AG08396 (cell line): ENCODE measurements at regions not wholly inside any gene's neighbourhood (a gene's known extent, or its start where the extent isn't known, plus 50 kb on each side); places are given as distances from the start of the nearest gene placed in this dataset.
A peak's percentile ranks its signal among the peaks of the same experiment; 100 is the strongest.

Experiments used
- DNase-seq: peaks from one replicate; pipeline ENCODE4 v3.0.0; 2012; ENCODE audit warnings: low spot score, mixed read lengths

DNA sequence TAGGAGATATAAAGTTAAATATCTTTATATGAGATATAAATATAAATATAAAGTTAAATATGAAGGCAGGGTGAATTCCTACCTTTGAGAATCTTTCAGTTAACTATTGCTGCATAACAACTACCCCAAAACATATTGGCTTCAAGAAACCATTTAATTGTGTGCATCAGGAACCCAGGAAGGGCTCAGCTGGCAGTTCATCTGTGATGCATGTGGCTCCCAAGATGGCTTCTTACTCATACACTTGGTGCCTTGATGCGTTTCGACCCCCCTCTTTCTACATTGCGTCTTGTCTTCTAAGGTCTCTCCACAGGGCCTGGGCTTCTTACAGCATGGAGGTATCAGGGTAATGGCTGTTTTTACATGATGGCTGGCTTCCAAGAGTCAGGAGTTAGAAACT, 253.9 kb upstream of the CRY1 start:
- DNase-seq: no peak

- peak; percentile 53 for DNase-seq
These were observed 255.8 kb upstream of the CRY1 start for GRCh38 chr12:107349008-107349747.

- no peak for DNase-seq
These were observed 256.5 kb upstream of the CRY1 start for GRCh38 chr12:107349839-107350238.

DNA sequence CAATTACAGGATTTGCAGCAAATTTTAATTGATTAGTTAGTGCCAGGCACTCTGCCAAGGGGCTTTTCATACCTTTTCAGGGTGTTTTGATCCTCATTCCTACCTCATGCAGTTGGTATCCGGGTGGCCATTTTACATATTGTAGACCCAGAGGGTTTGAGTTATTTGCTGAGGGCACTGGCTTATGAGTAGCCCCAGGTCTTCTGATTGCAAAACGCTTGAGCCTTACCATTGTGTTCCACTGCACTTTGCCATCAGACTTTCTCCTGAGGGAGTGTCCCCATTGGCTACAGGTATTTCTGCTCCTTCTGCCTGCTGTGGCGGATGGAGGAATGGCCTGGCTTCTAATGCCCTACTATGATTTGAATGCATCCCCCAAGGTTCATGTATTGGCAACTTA, 257.8 kb upstream of the CRY1 start:
- DNase-seq: no peak

DNA sequence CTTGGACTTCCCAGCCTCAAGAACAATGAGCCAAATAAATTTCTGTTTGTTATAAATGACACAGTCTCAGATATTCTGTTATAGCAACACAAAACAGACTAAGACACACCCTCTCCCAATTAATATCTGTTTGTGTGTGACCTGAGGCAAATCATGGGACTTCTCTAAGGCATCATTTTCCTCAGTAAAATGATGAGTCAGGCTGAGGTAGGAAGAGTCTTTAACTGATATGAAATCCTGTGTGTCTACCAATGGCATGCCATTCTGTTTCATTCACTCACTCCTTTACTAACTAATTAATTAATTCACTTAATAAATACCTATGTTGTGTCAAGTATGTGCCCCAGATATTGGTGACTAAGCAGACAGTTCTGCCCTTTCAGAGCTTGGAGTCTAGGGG, 258.4 kb upstream of the CRY1 start:
- DNase-seq: no peak

GRCh38 chr12:107352347-107353081, 259.2 kb upstream of the CRY1 start:
- no peak for DNase-seq

- no peak for DNase-seq
These were observed 260.0 kb upstream of the CRY1 start for GRCh38 chr12:107353312-107353711.

GRCh38 chr12:107355004-107355565, 261.7 kb upstream of the CRY1 start:
- DNase-seq: no peak

DNA sequence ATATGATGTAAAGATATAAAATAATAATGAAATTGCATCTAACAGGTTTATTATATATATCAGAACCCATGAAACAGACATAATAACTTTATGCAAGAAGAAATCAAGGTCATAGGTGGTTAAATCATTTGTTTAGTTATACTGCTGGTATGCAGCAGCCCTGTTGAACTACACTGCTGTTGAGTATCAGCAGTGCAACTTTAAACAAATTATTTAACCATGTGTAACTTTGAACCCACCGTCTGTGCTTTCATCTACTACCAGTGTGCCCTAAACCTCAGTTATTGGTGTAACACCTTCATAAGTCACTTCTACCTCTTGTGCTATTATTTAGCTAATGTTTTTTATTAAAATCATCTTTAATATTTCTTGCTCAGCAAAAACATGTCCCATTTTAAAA, 262.3 kb upstream of the CRY1 start:
- DNase-seq: no peak

DNA sequence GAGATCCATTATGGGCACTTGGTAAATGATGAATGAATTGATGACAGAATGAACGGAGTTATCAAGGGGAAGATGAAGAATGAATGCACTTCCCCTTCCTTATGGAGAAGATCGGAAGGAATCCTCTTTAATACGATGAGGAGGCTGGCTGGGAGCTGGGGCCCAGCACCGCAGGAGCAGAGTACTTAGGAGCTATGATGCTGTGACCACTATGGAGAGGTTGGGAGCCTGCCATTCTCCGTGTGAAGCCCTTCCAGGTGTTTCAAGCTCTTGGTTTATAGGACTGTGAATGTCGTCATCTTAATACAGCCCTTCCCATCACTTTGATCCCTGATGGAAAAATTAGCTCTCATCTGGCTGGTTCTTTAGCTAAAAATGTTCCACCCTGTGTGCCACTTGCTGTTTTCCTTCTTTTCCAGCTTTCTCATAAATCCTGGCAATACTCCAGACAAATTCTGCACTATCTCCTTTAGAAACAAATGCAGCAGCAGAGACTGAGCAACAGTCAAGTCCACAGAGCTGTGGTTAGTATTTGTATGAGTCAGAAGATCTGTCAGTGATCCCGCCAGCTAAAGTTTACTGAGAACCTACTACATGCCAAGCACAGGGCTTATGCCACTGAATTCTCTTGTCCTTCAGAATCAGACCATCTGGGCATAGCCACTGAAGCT, 263.1 kb upstream of the CRY1 start:
- DNase-seq: peak; percentile 65

GRCh38 chr12:107356937-107357295, 263.6 kb upstream of the CRY1 start:
- no peak for DNase-seq

- no peak for DNase-seq
These were observed 266.0 kb upstream of the CRY1 start for GRCh38 chr12:107359382-107359781.

DNA sequence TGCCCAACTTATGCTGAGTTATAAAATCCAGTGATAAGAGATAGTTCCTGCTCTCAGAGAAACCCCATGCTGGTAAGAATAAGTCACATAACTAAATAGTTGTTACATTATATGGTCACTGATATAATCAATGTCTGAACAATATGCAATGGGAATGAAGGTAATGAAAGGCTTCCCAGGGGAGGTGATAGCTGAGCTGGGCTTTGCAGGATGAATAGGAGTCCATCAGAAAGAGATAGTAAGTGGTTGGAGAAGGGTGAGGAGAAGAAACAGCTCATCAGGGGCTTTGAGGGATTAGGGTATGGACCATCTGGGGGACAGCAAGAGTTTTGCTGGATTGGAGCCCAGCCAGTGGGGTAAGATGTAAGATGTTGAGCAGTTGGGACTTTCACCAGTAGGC, 266.7 kb upstream of the CRY1 start:
- DNase-seq: no peak

- no peak for DNase-seq
These were observed 267.1 kb upstream of the CRY1 start for GRCh38 chr12:107360482-107360881.

GRCh38 chr12:107361970-107362369, 268.6 kb upstream of the CRY1 start:
- DNase-seq: no peak

- no peak for DNase-seq
These were observed 269.6 kb upstream of the CRY1 start for GRCh38 chr12:107362960-107363359.

GRCh38 chr12:107364875-107365518, 271.6 kb upstream of the CRY1 start:
- DNase-seq: no peak

DNA sequence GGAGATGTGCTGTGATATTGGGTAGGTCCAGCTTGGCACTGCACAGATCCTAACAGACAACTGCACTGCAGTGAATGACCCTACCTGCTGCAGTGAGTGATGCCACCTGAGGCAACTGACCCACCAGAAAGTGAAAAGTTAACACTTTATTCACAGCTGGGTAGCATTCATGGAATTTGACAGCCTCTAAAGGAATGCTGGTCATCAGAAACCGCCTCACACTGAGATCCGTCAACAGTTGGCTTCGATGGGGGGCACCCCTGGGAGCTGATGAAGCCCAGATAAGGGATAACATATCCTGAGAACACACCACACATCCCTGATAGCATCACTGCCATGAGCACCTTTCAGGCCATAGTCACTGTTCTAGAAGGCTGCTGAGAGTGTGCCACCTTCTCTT, 272.4 kb upstream of the CRY1 start:
- DNase-seq: no peak

- DNase-seq: no peak
These were observed 273.0 kb upstream of the CRY1 start for GRCh38 chr12:107366322-107366721.

DNA sequence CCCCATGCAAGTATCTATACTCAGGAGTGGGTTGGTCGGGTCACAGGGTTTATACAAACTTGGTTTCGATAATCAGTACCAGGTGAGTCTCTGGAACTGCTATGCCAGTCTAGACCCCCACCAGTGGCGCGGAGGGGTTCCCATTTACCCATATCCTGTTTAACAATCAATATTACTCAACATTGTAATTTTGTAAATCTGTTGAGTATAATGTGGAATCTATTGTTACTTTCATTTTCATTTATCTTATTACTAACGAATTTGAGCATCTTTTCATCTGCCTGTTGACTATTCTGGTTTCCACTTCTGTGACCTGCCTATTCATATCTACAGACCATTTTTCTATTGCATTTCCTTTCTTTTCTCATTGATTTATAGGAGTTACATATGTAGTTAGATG, 275.2 kb upstream of the CRY1 start:
- no peak for DNase-seq

GRCh38 chr12:107369006-107369405, 275.7 kb upstream of the CRY1 start:
- DNase-seq: no peak

GRCh38 chr12:107369679-107370078, 276.3 kb upstream of the CRY1 start:
- no peak for DNase-seq
